Stimulated activated CD8-positive, alpha-beta memory T cell treated with anti-CD3 and anti-CD28 coated beads, Interleukin-12 subunit alpha, Interleukin-12 subunit beta, amount 100 ng/mL, for 24 hours (primary cell): ENCODE measurements at regions not wholly inside any gene's neighbourhood (a gene's known extent, or its start where the extent isn't known, plus 50 kb on each side); places are given as distances from the start of the nearest gene placed in this dataset.

ENCODE experiments used
- DNase-seq: peaks from one replicate; pipeline ENCODE4 v3.0.0-alpha.2; 2020; ENCODE audit errors: extremely low read depth

DNA sequence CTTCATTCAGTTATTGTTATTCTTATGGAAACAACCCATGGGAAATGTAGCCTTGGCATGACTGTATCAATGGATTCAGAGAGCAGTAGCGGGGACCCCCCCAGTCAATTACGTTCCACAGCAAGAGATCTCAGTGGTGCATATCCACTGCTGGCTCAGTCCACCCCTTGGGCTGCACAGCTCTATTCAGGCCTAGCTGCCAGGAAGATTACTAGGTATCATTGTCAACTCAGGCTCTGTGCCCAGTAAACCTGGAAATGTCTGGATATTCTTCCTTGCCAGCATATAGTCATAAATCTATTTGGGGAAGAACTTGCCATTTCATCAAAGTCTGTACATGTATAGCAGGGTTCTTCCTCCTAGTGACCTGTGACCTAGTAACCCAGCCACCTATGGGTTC, 128.1 kb upstream of the CCDC54 start:
- DNase-seq: no peak

DNA sequence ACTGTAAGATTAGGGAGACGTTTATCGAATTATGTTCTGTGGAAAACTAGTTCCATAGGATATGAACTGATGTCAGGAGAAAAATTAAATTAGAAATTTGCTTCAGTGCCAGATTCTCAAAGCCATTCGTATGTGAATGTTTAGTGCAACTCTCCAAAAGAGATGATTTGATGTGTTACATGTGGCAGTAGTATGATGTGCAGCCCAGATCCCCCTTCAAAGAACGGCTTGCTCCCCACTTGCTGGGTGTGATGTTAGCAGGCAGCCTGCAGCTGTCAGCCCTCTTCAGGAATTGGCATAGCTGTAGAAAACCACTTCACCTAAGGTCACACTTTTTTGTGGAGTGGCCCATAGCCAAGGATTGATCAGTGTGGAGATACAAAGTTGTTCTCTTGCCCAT, 127.0 kb upstream of the CCDC54 start:
- no peak for DNase-seq

DNA sequence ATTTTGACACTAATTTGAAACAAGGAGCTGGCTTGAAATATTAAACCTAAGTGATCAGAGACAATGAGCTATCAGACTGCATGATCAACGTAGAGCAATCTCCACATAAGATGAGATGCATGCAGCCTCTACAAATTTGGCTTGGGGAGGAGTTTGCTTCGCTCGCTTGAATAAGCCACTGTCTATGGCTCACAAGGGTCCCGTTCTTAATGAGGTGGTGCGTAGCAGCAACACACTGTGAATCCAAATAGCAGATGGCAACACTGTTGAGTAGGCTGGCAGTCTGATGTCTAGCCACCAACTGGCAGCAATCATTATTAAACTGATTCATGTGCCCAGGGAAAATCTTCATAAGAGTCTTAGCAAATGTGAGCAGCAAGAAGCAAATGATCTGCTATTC, 125.4 kb upstream of the CCDC54 start:
- no peak for DNase-seq

DNA sequence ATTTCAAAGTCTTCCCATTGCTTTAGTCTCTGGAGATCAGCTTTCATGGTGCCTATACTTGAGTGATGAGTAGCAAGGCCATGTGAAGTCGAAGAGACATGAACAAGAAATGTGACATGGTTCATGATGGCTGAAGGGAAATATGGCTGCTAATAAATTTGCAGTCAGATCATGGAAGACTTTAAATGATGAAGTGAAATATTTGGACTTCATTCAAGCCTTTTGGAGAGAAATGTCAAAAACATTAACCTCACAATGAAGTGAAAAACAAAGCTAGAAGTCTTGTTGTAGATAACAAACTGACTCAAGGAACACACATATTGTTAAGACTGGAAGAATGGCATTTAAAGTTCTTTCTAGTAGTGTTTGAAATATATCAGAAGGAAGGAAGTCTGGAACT, 120.3 kb upstream of the CCDC54 start:
- no peak for DNase-seq

DNA sequence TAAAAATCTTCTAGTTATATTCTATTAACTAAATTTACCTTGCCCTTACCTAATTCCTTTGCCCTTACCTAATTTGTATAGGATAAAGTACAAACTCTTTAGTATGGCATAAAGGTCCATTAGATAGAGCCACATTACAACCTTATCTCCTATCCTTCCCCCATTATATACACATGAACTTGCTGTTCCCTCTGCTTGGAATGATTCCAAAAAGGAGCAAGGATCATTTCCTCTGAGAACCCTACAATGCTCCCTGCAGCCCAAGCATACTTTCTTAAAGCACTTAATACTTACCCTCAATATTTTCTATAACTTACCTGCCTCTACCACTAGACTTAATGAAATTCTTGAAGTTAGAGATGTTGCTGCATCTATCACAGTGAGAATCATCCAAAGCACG, 118.9 kb upstream of the CCDC54 start:
- DNase-seq: no peak

DNA sequence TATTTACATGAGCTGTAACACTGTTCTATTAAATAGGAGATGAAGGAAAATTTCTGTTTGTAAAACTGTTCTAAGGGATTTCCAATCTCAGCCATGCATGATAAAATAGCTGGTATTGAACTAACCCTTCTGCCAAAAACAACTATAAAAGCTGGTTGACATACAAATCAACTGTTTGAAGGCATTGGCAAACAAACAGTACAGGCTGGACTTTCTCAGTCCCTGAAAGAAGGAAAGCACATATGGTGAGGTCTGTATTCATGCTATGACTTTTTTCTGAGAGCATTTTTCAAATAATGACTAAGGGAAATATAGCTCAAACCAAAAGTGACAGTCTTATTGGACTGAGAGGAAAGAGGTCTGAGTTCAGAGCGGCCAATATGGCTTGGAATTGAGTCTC, 117.0 kb upstream of the CCDC54 start:
- no peak for DNase-seq

DNA sequence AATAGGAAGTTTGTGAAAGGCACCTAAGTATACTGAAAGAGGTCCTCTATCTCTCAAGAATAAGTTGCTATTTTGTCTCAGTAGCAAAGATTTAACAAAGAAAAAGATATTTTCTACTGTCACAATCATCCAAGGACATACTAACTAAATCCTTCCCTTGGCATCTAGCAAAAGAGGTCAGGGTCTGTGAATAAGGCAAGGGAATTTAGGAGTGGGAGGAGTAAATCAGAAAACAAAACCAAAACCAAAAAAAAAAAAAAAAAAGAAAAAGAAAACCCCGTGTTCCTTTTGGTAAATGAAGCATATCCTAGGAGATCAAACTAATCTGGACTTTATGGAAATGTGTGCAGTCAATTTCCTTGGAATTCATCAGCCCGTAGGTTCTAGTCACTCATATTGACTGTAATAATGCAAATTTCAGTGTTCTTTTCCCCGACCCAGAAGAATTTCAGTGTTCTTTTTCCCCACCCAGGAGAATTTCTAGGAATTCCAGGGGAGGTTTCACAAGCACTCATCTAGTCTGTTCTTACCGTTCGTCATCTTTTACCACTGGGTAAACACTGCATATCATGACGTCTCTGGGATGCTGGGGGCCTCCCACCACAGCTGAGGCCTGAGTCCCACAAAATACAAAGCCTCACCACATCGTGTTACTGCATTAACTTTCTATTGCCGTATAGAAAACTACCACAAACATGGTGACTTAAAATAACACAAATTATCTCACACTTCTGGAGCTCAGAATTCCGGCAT, 113.8 kb upstream of the CCDC54 start:
- no peak for DNase-seq

DNA sequence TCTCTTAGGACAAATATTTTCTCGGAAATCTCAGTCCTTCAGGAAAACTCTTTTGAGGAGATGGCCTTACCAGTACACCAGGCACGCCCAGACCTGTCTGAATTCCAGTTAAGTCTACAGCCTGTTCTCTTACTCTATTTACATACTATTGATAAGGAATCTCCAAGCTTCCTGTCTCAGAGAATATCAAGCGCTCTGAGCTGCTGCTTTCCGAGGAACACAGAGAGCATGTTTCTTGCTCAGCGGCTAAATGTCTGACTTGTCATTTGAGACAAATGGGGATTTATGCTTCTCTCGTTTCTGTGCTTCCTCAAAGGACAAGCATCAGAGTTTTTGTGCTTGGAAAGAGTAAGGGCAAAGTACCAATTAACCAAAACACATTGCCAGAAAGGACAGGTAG, 112.4 kb upstream of the CCDC54 start:
- no peak for DNase-seq

DNA sequence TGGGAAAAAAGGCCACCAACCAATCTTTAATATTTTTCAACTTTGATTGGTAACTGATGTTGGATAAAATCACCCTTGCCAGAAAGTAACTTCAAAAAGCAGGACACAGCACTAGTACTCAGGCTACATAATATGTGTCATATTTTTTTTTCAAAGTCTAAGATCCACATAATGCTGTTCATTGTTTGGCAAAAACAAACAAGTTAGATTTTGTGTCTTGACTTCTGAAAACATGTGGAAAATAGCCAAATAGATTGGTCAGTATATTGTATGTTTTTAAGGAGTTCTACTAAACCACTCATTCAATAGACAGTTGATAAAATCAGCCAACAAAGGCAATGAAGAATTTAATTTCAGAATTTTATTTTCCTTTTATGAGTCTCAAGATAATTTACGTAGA, 111.7 kb upstream of the CCDC54 start:
- no peak for DNase-seq

DNA sequence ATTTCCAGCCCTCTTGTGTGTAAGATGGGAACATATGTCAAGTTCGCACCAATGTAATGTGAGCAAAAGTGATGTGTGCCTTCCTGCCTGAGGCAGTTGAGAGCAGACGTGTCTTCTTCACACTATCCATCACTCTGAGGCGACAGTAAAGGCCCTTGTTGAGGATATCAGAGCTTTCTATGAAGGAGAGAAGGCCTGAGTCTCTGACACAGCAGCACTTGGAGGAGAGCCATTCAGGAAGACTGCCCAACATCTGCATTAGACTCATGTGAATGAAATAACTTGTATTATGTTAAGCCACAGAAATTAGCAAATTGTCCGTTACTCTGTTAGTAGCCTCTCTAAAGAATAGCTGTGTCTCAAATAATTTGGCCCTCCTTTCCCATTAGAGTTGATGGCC, 108.8 kb upstream of the CCDC54 start:
- no peak for DNase-seq

DNA sequence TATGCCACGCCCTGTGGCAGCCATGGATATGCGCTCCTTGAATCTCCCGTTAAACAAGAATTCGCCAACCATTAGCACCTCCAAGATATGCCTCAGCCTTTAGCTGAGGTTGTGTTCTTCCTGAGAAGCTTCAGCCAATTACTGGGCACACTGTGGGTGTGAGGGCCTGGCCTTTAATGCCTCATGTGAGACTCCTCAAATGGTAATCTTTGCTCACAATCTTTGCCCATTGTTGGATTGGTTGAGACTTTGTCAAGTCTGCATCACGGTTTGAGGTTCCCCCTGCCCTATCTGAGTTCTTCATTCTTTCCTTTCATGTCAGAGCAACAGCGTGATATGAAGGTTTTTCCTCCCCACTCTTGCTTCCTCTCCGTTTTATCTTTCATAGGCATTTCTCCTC, 108.1 kb upstream of the CCDC54 start:
- DNase-seq: no peak

DNA sequence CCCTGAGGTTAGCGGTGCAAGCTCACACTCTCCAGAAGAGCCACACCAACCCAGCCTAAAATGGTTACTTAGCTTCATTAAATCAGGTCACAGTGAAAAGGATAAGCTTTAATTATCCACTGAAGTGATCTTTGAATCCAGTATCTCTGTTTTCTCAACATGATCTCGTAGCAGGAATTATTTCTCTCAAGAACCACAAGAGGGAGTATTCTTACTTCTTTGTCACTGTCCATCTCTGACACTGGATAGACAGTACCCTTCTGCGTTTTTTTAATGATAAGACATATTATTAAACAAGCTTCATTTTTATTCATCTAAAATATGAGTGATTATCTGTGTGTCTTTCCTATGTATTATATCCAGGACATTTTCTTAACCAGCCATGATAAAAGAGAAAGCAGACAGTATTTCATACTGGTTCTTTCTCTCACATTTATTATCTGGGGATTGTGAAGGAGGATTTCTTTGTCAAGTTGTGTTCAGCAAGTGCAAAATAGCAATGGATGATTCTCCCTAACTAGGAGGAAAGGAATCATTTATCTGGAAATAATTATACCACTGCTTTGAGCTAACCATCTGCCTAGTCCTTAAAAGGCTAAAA, 105.4 kb upstream of the CCDC54 start:
- no peak for DNase-seq

DNA sequence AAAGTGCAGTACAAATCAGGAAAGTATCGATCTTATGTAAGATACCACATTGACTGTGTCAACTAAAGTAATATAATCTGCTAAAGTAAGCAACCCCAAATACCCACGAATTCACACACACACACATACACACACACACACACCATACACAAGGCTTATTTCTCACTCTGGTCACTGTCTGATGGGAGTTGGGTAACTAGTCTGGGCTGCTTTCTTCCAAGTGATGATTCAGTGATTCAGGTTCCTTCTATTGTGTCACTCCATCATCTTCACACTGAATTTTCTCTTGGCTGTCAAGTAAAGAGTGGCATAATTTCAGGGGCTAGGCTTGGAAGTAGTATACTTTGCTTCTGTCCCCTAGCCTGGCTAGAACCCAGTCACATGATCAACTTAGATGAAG, 104.8 kb upstream of the CCDC54 start:
- no peak for DNase-seq

DNA sequence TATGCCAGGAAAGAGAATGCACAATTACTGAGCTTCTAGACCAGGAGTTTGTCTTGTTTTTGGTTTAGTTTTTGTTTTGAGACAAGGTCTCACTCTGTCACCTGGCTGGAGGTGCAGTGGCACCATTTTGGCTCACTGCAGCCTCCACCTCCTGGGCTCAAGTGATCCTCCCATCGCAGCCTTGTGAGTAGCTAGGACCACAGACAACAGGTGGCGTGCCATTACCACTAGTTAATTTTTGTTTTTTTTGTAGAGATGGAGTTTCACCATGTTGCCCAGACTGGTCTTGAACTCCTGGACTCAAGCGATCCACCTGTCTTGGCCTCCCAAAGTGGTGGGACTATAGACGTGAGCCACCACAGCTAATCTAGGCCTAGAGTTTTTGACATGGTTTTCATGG, 104.4 kb upstream of the CCDC54 start:
- no peak for DNase-seq

DNA sequence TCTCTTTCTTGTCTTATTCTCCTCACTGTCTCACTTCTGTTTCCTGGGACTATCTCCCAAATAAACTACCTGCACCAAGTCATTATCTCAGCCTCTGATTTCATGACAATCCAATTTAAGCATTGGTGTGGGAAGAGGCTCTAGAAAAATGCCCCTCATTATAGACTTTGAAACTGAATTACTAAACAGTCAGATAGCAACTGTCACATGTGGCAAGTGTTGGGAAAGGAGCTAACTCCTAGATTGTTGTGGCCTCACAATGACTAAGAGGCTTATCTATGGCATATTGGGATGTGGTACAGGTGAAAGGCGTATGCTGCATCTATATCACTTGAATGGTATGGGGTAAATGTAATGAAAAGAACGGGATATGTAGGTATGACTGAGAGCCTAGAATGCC, 103.5 kb upstream of the CCDC54 start:
- no peak for DNase-seq

DNA sequence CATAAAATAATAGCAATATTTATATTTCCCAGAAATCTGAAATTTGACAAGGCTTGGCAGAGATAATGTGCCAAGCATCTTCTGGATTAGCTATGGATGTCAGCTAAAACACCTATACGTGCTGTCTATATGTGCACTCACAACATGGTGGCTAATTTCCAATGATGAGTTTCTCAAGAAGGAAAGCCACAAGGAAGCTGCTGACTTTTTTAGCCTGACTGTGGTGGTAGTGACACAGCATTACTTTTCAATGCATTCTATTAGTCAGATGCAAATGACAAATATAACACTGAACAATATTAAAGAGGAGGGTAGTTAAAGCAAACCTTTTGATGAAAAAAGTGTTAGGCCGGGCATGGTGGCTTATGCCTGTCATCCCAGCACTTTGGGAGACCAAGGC, 101.7 kb upstream of the CCDC54 start:
- no peak for DNase-seq

DNA sequence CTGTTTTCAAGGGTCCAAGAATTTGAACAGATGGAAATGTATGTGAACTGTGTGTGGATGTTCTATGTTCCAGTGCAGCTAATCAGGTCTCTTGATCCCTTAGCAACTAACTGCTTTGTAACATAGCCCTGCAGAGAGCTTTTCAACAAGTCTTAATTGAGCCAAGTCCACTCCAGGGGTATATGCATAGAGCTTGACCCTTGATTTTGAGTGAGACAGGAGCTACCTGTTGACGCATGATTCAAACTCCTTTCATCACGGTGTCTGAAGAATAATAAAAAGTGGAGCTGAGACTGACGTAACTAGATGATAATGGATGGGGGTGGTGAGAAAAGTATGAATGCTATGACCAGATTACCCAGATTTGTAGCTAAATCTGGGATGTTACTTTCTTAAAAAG, 93.3 kb upstream of the CCDC54 start:
- DNase-seq: no peak

DNA sequence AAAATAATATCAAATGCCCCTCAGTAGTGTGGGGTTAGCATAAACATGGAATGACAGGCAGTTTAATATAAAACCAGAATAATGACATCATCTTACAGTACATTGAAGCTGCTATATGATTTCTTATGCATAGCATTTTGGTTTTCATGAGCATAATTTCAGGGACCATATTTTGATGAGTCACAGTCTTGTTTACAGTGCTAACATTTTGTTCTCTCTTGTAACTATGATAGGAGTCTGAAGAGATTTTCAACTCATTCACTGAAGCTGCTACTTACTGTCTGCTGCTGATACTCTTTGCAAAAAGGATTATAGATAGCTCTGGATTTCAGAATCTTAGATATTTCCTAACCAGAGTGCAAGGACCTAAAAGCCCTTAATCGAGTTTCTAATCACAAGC, 92.6 kb upstream of the CCDC54 start:
- DNase-seq: no peak

DNA sequence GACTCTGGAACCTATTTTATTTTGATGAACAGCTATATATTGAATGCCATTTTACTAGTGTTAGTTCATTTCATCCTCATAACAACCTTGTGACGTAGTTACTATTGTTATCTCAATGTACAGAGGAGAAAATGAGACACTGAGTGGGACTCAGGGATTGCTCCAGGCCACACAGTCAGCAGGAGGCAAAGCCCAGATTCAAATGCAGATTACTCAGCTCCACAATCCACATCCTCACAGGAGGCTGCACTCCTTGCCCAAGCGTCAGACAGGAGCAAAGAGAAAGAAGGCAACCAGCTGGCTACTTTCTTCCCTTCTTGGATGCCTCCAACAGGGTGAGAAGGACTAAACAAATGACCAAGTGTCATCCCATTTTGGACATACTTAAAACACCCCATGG, 92.0 kb upstream of the CCDC54 start:
- no peak for DNase-seq

DNA sequence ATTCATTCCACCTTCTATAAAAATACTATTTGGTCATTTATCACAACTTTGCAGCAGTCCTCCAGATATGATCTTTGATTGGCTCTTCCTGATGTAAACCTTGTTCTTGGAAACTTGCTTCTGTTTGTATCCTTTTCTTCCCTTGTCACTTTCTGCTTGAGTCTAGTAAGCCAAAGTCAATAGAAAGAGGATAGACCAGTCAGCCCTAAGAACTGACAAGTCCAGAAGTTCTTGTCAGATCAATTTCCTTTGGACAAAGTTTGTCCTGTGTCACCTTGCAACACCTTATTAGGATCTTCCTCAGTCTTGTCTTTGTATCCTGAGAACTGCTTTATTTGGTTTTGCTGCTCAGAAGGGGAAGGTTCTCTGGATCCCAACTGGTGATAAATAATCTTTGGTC, 87.9 kb upstream of the CCDC54 start:
- DNase-seq: no peak

DNA sequence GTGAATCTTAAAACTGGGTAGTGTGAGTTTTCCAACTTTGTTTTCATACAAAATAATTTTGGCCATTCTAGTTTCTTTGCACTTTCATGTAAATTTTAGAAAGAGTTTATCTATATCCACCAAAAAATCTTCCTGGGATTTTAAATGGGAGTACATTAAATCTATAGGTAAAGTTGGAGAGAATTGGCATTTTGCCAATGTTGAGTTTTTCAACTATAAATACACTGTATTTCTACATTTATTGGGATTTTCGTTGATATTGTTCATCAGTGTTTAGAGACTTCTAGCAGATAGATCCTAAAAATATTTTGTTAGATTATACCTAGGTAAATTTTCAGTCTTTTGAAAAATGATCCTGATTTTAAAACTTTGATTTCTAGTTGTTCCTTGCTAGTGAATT, 83.1 kb upstream of the CCDC54 start:
- DNase-seq: no peak

DNA sequence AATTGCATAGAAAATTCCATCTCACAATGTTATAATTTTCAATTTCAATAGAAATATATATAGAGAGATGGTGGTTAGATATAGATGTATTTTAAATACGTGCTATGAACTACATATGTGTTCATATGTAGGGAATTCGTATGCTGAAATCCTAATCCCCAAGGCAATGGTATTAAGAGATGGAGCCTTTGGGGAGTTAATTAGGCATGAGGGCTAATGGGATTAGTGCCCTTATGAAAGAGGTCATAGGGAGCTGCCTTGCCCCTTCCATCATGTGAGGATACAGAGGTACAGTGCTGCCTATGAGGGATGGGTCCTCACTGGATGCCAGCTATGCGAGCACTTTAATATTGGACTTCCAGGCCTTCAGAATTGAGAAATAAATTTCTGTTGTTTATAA, 79.6 kb upstream of the CCDC54 start:
- DNase-seq: no peak

DNA sequence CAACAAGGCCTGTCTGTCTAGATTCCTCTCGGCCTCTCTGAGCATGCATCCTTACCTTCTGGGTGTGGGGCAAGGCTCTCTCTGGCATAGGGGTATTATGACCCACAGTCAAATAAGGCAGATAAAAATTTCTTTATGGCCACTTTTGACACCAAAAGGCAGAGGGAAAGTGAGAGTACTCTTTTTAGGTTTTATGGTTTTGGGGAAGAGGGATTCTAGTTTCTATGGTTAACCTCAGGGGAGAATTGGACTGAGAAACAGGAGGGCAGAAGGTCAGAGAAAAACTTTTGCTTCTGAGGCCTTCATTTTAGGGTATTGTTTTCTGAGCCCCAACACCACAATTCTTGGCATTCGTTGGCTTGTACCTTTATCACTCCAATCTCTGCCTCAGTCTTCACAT, 70.0 kb upstream of the CCDC54 start:
- no peak for DNase-seq

DNA sequence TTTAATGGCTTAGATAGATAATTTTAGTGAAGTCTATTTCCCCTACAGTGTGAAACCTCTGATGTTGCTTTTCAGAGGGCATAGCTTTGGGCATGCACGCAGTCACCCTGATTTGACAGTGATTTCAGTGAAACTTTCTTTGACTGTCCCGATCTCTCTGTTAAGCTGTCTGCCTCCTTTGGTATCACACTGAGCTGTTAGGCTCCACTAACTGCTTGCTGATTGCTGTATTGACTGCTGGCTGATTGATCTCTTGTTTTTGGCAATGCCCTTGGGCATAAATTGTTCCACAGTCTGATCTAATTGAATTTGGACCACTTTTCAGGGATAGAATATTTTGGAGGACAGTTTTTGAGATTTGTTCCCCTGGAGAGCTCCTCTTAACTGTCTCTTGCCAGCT, 68.5 kb upstream of the CCDC54 start:
- no peak for DNase-seq
